ENCODE measurements at regions not wholly inside any gene's neighbourhood (a gene's known extent, or its start where the extent isn't known, plus 50 kb on each side); places are given as distances from the start of the nearest gene placed in this dataset.

GRCh38 chr5:2556375-2556966, 195.0 kb downstream of the IRX2 start:
- peaks cover 22% of the 10 kb centered on the region for H3K9me3 ChIP-seq
- no peak for DNase-seq
- TF ChIP-seq CTCF (IDR thresholded peaks at IDR 0.05), result no peak

GRCh38 chr5:2553611-2554010, 197.9 kb downstream of the IRX2 start:
- DNase-seq, result no peak
- Histone ChIP-seq H3K27me3 (ENCODE audit: low read depth) (no peaks in the 10 kb centered on the region), H3K4me1 (no peaks in the 10 kb centered on the region), H3K36me3 (no peaks in the 10 kb centered on the region), H3K4me3 (no peak overlapping the region), H3K27ac (no peak overlapping the region), H3K9me3 (peaks cover 22% of the 10 kb centered on the region)
- intact Hi-C loops (cut with DNase I), result no loop called here
- no peak for TF ChIP-seq CTCF (IDR thresholded peaks at IDR 0.05)
- ATAC-seq, result no peak

More at GRCh38 chr5:2556375-2556966, 195.0 kb downstream of the IRX2 start:
- Histone ChIP-seq H3K27me3 (ENCODE audit: low read depth) (no peaks in the 10 kb centered on the region), H3K4me3 (no peak overlapping the region), H3K4me1 (no peaks in the 10 kb centered on the region), H3K36me3 (no peaks in the 10 kb centered on the region), H3K27ac (no peak overlapping the region)
- intact Hi-C loops (cut with DNase I), result no loop called here
- ATAC-seq, result no peak

GRCh38 chr5:2550509-2550908, 201.0 kb downstream of the IRX2 start:
- Histone ChIP-seq H3K36me3 (no peaks in the 10 kb centered on the region), H3K27me3 (ENCODE audit: low read depth) (no peaks in the 10 kb centered on the region), H3K4me3 (no peak overlapping the region), H3K9me3 (peaks cover 22% of the 10 kb centered on the region), H3K27ac (no peak overlapping the region), H3K4me1 (no peaks in the 10 kb centered on the region)
- ATAC-seq (no peak), DNase-seq (no peak)
- intact Hi-C loops (cut with DNase I), result no loop called here
- no peak for TF ChIP-seq CTCF (IDR thresholded peaks at IDR 0.05)

- Histone ChIP-seq H3K36me3 (no peaks in the 10 kb centered on the region), H3K9me3 (peaks cover 22% of the 10 kb centered on the region), H3K4me3 (no peak overlapping the region), H3K27ac (no peak overlapping the region), H3K4me1 (no peaks in the 10 kb centered on the region), H3K27me3 (ENCODE audit: low read depth) (no peaks in the 10 kb centered on the region)
- intact Hi-C loops (cut with DNase I), result no loop called here
- no peak for ATAC-seq
- DNase-seq, result no peak
- TF ChIP-seq CTCF (IDR thresholded peaks at IDR 0.05), result no peak
Measured at GRCh38 chr5:2549900-2550299, 201.6 kb downstream of the IRX2 start.

GRCh38 chr5:2549354-2549753, 202.1 kb downstream of the IRX2 start:
- Histone ChIP-seq H3K27ac (no peak overlapping the region), H3K4me1 (no peaks in the 10 kb centered on the region), H3K4me3 (no peak overlapping the region), H3K27me3 (ENCODE audit: low read depth) (no peaks in the 10 kb centered on the region), H3K9me3 (peaks cover 18% of the 10 kb centered on the region), H3K36me3 (no peaks in the 10 kb centered on the region)
- DNase-seq, result no peak
- TF ChIP-seq CTCF (IDR thresholded peaks at IDR 0.05), result no peak
- intact Hi-C loops (cut with DNase I), result no loop called here
- no peak for ATAC-seq

All from lower lobe of right lung (tissue), 2 donors.